Mammary epithelial cell (primary cell): ENCODE measurements at regions not wholly inside any gene's neighbourhood (a gene's known extent, or its start where the extent isn't known, plus 50 kb on each side); places are given as distances from the start of the nearest gene placed in this dataset.
"Not testable (repeated sequence)": the region's sequence is repeated elsewhere in the genome, so short reads cannot be mapped to it uniquely, and the experiment has no call there.

ENCODE experiments used
- EZH2 ChIP-seq: IDR thresholded peaks from 2 replicates; pipeline ENCODE4 v1.6.1; 2012; ENCODE audit warnings: low read length, inconsistent platforms, borderline replicate concordance
- TF ChIP-seq, protein P1 (sequence below), 2 donors: IDR thresholded peaks in 1 of 2; conservative IDR thresholded peaks in 1 of 2; 2 replicates each; pipeline ENCODE4 v1.5.1; 2011 to 2012; ENCODE audit warnings: inconsistent platforms in 2 of 2, low read length in 2 of 2, mild to moderate bottlenecking in 2 of 2, control low read depth in 1 of 2, low read depth in 1 of 2; ENCODE audit not compliant: insufficient read depth in 1 of 2; ENCODE audit errors: extremely low read depth in 1 of 2

GRCh38 chr4:85033838-85034237 lies 67.3 kb upstream of the WDFY3 start:
- TF ChIP-seq, protein P1, sequence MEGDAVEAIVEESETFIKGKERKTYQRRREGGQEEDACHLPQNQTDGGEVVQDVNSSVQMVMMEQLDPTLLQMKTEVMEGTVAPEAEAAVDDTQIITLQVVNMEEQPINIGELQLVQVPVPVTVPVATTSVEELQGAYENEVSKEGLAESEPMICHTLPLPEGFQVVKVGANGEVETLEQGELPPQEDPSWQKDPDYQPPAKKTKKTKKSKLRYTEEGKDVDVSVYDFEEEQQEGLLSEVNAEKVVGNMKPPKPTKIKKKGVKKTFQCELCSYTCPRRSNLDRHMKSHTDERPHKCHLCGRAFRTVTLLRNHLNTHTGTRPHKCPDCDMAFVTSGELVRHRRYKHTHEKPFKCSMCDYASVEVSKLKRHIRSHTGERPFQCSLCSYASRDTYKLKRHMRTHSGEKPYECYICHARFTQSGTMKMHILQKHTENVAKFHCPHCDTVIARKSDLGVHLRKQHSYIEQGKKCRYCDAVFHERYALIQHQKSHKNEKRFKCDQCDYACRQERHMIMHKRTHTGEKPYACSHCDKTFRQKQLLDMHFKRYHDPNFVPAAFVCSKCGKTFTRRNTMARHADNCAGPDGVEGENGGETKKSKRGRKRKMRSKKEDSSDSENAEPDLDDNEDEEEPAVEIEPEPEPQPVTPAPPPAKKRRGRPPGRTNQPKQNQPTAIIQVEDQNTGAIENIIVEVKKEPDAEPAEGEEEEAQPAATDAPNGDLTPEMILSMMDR (conservative IDR thresholded peaks at IDR 0.05 in 1 of 2, IDR thresholded peaks at IDR 0.05 in 1 of 2; ENCODE audit: extremely low read depth in 1 of 2, insufficient read depth in 1 of 2, low read depth in 1 of 2, low read length in 2 of 2): not testable (repeated sequence)
- not testable (repeated sequence) for TF ChIP-seq EZH2
